Calu3 (cell line): ENCODE measurements at regions not wholly inside any gene's neighbourhood (a gene's known extent, or its start where the extent isn't known, plus 50 kb on each side); places are given as distances from the start of the nearest gene placed in this dataset.

ENCODE experiments used
- BruUV-seq: library from RNA; stranded (reverse); fragments of 400-500 nt; replicated peaks from 2 replicates; lab custom pipeline; 2021; lab: Mats Ljungman, UMichigan
- CTCF ChIA-PET: fragments of 300-600 bp; sonication (Branson Sonifier 250); formaldehyde crosslinking; loops from one replicate; lab custom pipeline; 2022; ENCODE audit warnings: antibody characterized with exemption; lab: Charles Lee
- DNase-seq: peaks from one replicate; pipeline ENCODE4 v3.0.0; 2022
- H3K27ac Mint-ChIP-seq: one replicate; pipeline ENCODE4 v1.8.0; 2022; ENCODE audit warnings: mixed read lengths; ENCODE audit not compliant: unreplicated experiment
- H3K27me3 Mint-ChIP-seq: one replicate; pipeline ENCODE4 v1.8.0; 2022; ENCODE audit warnings: mixed read lengths; ENCODE audit not compliant: unreplicated experiment
- H3K36me3 Mint-ChIP-seq: one replicate; pipeline ENCODE4 v1.8.0; 2022; ENCODE audit warnings: mild to moderate bottlenecking, moderate library complexity, mixed read lengths; ENCODE audit not compliant: insufficient read depth, unreplicated experiment
- H3K4me1 Mint-ChIP-seq: one replicate; pipeline ENCODE4 v1.8.0; 2022; ENCODE audit warnings: mild to moderate bottlenecking, low read depth, mixed read lengths; ENCODE audit not compliant: unreplicated experiment
- H3K4me3 Mint-ChIP-seq: one replicate; pipeline ENCODE4 v1.8.0; 2022; ENCODE audit warnings: mild to moderate bottlenecking, low read depth, moderate library complexity, mixed read lengths; ENCODE audit not compliant: unreplicated experiment
- H3K9me3 Mint-ChIP-seq: one replicate; pipeline ENCODE4 v1.8.0; 2022; ENCODE audit warnings: low read depth, mixed read lengths; ENCODE audit not compliant: unreplicated experiment
- CTCF ChIP-seq: fragments of 200-600 bp; IDR thresholded peaks from one replicate; pipeline ENCODE4 v1.8.0; 2022; ENCODE audit warnings: antibody characterized with exemption; ENCODE audit not compliant: unreplicated experiment
- intact Hi-C: fragments of 100-400 bp; cut with micrococcal nuclease; formaldehyde crosslinking; loops from one replicate; pipeline ENCODE4 v1.10.0; 2022; ENCODE audit not compliant: unreplicated experiment

- intact Hi-C loops, result no loop called here
- Mint-ChIP-seq H3K4me3 (no peak overlapping the region), H3K27me3 (no peaks in the 10 kb centered on the region), H3K4me1 (peaks cover 6% of the 10 kb centered on the region), H3K9me3 (no peaks in the 10 kb centered on the region), H3K27ac (no peak overlapping the region), H3K36me3 (peaks cover 2% of the 10 kb centered on the region)
- no TSS peak for BruUV-seq
- DNase-seq, result no peak
- CTCF ChIA-PET, result no interaction called here
- no peak for TF ChIP-seq CTCF
Observed at GRCh38 chr15:37783290-37783689, 151.2 kb upstream of the TMCO5A start.

DNA sequence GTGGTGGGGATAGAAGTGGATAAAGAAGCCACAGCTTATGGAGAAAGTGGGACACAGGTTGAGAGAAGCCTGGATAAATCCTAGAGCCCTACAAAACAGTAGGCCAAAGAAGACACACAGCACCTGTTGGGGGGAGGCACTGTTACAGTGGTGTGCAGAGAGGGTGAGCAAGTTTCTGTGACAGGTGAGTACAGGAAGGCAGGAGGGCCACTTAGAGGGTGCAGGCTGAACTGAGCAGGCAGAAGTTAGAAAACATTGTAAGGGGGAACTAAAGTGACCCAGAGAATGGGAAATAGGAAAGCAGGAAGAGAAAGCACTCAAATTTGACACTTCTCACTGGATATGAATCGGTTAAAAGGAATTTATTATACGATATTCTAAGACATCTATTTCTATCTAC, 146.1 kb upstream of the TMCO5A start:
- DNase-seq, result no peak
- no peak overlapping the region for H3K4me3 Mint-ChIP-seq
- H3K27ac Mint-ChIP-seq, result no peak overlapping the region
- intact Hi-C loops, result no loop called here
- no peak for TF ChIP-seq CTCF
- CTCF ChIA-PET, result no interaction called here
- BruUV-seq, result no TSS peak
- no peaks in the 10 kb centered on the region for H3K9me3 Mint-ChIP-seq
- no peaks in the 10 kb centered on the region for H3K27me3 Mint-ChIP-seq
- H3K4me1 Mint-ChIP-seq, result peaks cover 9% of the 10 kb centered on the region
- H3K36me3 Mint-ChIP-seq, result peaks cover 4% of the 10 kb centered on the region

- no TSS peak for BruUV-seq
- no peaks in the 10 kb centered on the region for H3K27me3 Mint-ChIP-seq
- H3K4me3 Mint-ChIP-seq, result no peak overlapping the region
- no peaks in the 10 kb centered on the region for H3K9me3 Mint-ChIP-seq
- no peak for TF ChIP-seq CTCF
- H3K36me3 Mint-ChIP-seq, result peaks cover 4% of the 10 kb centered on the region
- intact Hi-C loops, result no loop called here
- no peak overlapping the region for H3K27ac Mint-ChIP-seq
- H3K4me1 Mint-ChIP-seq, result peaks cover 9% of the 10 kb centered on the region
- CTCF ChIA-PET, result no interaction called here
- DNase-seq, result no peak
Observed at GRCh38 chr15:37788767-37789396, 145.6 kb upstream of the TMCO5A start.

DNA sequence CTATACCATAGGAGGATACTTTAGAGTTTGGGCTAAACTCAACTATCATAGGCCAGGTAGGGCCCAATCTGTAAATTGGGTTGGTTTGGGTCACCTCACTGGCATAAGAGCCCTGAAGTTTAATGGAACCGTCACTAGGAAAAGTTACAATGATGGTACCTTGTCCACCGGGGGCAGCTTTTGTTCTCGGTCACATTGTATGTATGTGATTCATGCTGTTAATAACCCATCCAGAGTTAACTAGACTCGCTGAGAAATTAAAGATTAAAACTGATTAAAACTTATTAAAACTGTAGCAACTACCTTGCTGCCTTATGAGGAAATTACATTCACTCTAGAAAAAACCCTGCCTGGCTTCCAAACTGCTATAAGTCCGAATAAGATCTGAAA, 145.0 kb upstream of the TMCO5A start:
- Mint-ChIP-seq H3K4me3 (no peak overlapping the region), H3K4me1 (peaks cover 9% of the 10 kb centered on the region)

More for the DNA sequence above, 145.0 kb upstream of the TMCO5A start:
- H3K9me3 Mint-ChIP-seq, result no peaks in the 10 kb centered on the region
- CTCF ChIA-PET, result no interaction called here
- DNase-seq, result no peak
- BruUV-seq, result no TSS peak
- H3K27me3 Mint-ChIP-seq, result no peaks in the 10 kb centered on the region
- no peak overlapping the region for H3K27ac Mint-ChIP-seq
- intact Hi-C loops, result no loop called here
- peaks cover 4% of the 10 kb centered on the region for H3K36me3 Mint-ChIP-seq
- TF ChIP-seq CTCF, result no peak
